Body of pancreas (tissue), 4 donors: ENCODE measurements at regions not wholly inside any gene's neighbourhood (a gene's known extent, or its start where the extent isn't known, plus 50 kb on each side); places are given as distances from the start of the nearest gene placed in this dataset.

Experiments used
- ATAC-seq: fragments of 150-250 bp; one replicate; pipeline ENCODE4 v1.9.1; 2016
- DNase-seq, 4 donors: peaks; one replicate each; pipeline ENCODE4 v3.0.0-alpha.2; 2019
- H3K27ac ChIP-seq, 4 donors: fragments of 200-600 bp; sonication (generic); 1 replicate in 3 of 4; 2 replicates in 1 of 4; pipeline versions ENCODE4 v1.5.1 to v1.6.1; 2016 to 2019; ENCODE audit warnings: mild to moderate bottlenecking in 1 of 4, mixed read lengths in 1 of 4, moderate library complexity in 1 of 4
- H3K27me3 ChIP-seq, 2 donors: fragments of 200-600 bp; sonication (generic); one replicate each; pipeline ENCODE4 v1.6.0; 2016; ENCODE audit warnings: mild to moderate bottlenecking in 1 of 2
- H3K36me3 ChIP-seq, 2 donors: fragments of 200-600 bp; sonication (generic); replicated peaks in 1 of 2; 2 replicates each; pipeline ENCODE4 v1.5.1; 2016; ENCODE audit warnings: low read depth in 2 of 2; ENCODE audit not compliant: insufficient read depth in 1 of 2
- H3K4me1 ChIP-seq: fragments of 200-600 bp; sonication (generic); one replicate; pipeline ENCODE4 v1.6.0; 2016
- H3K4me3 ChIP-seq, 2 donors: fragments of 200-600 bp; sonication (generic); 1 replicate in 1 of 2; 2 replicates in 1 of 2; pipeline ENCODE4 v1.5.1; 2016 to 2019
- H3K9me3 ChIP-seq, 3 donors: fragments of 200-600 bp; sonication (generic); 1 replicate in 2 of 3; 2 replicates in 1 of 3; pipeline ENCODE4 v1.5.1; 2016
- POLR2A ChIP-seq, 3 donors: fragments of 450-650 bp; IDR thresholded peaks; one replicate each; pipeline ENCODE4 v1.6.1; 2016; ENCODE audit warnings: antibody characterized with exemption in 3 of 3, mild to moderate bottlenecking in 2 of 3
- WGBS, 2 donors: methylation state at CpG; one replicate each; pipeline ENCODE4 v1.1.5; 2017; 5-methylcytosine and 5-hydroxymethylcytosine counted together
- intact Hi-C: fragments of 100-400 bp; cut with DNase I; formaldehyde crosslinking; loops from one replicate; pipeline ENCODE4 v1.15.1; 2023
- TF ChIP-seq, protein P1 (sequence below), 7 experiments: fragments of 450-650 bp in 4 of 7; fragments of 200-600 bp in 3 of 7; sonication (generic) in 3 of 7; IDR thresholded peaks; one replicate each; pipeline ENCODE4 v1.5.1; 2016 to 2019; ENCODE audit warnings: antibody characterized with exemption in 7 of 7

DNA sequence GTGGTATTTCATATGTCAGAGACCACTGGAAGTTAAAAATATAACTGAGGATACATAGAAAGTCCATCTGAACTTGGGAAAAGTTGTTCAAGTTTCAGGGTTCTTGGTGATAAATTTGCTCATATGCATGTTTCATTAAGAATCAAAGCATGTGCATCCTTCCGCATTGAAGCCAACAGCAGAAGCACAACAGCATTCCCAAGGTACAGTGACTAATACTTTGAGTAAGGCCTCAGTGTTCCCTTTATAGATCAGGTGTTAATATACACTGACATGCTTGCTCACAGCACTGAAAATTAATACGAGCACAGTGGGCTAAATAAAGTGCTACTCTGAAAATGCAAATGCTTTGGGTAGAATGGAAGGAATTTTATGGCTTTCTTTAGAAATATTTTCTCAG is 691.1 kb downstream of the METTL15 start:
- Histone ChIP-seq H3K27ac (no peak overlapping the region), H3K27me3 (no peaks in the 10 kb centered on the region), H3K36me3 (no peaks in the 10 kb centered on the region), H3K9me3 (no peaks in the 10 kb centered on the region), H3K4me3 (no peak overlapping the region), H3K4me1 (no peaks in the 10 kb centered on the region)
- TF ChIP-seq, protein P1, sequence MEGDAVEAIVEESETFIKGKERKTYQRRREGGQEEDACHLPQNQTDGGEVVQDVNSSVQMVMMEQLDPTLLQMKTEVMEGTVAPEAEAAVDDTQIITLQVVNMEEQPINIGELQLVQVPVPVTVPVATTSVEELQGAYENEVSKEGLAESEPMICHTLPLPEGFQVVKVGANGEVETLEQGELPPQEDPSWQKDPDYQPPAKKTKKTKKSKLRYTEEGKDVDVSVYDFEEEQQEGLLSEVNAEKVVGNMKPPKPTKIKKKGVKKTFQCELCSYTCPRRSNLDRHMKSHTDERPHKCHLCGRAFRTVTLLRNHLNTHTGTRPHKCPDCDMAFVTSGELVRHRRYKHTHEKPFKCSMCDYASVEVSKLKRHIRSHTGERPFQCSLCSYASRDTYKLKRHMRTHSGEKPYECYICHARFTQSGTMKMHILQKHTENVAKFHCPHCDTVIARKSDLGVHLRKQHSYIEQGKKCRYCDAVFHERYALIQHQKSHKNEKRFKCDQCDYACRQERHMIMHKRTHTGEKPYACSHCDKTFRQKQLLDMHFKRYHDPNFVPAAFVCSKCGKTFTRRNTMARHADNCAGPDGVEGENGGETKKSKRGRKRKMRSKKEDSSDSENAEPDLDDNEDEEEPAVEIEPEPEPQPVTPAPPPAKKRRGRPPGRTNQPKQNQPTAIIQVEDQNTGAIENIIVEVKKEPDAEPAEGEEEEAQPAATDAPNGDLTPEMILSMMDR (IDR thresholded peaks at IDR 0.05) = no peak
- no peak for TF ChIP-seq POLR2A (IDR thresholded peaks at IDR 0.05)
- no peak for DNase-seq
- 74 to 75% methylated on average over 2 of the region's 2 CpGs for WGBS, 2 donors
- ATAC-seq = no peak
- intact Hi-C loops = no loop called here

DNA sequence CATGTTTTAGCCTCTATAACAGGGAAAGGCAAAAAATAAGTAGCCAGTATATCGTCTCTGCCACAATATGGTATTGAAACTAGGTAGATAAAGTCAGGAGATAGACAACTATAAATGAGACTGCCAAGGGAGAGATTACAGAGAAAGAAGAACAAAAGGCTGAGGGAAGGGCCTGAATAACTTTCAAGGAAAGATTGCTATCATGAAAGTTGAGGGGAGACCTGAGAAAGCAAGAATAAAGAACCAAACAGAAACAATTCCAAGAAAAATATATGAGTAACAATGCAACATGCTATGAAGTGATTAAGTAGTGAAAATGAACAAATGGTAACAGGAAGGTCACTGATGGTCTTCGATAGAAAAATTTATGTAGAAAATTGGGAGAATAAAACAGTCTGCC is 690.1 kb downstream of the METTL15 start:
- ATAC-seq = no peak
- Histone ChIP-seq H3K9me3 (no peaks in the 10 kb centered on the region), H3K4me3 (no peak overlapping the region), H3K4me1 (no peaks in the 10 kb centered on the region), H3K27ac (no peak overlapping the region), H3K36me3 (no peaks in the 10 kb centered on the region), H3K27me3 (no peaks in the 10 kb centered on the region)
- no peak for DNase-seq
- intact Hi-C loops = no loop called here
- 65 to 75% methylated on average over 2 of the region's 2 CpGs for WGBS, 2 donors
- TF ChIP-seq POLR2A (IDR thresholded peaks at IDR 0.05) = no peak
- TF ChIP-seq, protein P1 (IDR thresholded peaks at IDR 0.05) = no peak

DNA sequence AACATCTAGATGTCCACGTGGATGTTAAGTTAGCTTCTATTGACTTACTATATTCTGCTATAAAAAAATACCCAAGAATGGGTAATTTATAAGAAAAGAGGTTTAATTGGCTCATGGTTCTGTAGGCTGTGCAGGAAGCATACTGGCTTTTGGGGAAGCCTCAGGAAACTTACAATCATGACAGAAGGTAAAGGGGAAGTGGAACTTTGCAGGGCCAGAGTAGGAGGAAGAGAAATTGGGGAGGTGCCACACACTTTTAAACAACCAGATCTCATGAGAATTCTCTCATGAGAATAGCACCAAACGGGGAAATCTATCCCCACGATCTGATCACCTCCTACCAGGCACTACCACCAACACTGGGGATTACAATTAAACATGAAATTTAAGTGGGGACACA is 689.3 kb downstream of the METTL15 start:
- 49 to 54% methylated on average over 3 of the region's 3 CpGs for WGBS, 2 donors
- DNase-seq (no peak), ATAC-seq (no peak)
- intact Hi-C loops = no loop called here
- no peaks in the 10 kb centered on the region for H3K36me3 ChIP-seq
- H3K4me3 ChIP-seq = no peak overlapping the region
- H3K27ac ChIP-seq = no peak overlapping the region
- H3K9me3 ChIP-seq = no peaks in the 10 kb centered on the region
- TF ChIP-seq POLR2A (IDR thresholded peaks at IDR 0.05) = no peak
- TF ChIP-seq, protein P1 (IDR thresholded peaks at IDR 0.05) = no peak
- H3K4me1 ChIP-seq = no peaks in the 10 kb centered on the region
- H3K27me3 ChIP-seq = no peaks in the 10 kb centered on the region

DNA sequence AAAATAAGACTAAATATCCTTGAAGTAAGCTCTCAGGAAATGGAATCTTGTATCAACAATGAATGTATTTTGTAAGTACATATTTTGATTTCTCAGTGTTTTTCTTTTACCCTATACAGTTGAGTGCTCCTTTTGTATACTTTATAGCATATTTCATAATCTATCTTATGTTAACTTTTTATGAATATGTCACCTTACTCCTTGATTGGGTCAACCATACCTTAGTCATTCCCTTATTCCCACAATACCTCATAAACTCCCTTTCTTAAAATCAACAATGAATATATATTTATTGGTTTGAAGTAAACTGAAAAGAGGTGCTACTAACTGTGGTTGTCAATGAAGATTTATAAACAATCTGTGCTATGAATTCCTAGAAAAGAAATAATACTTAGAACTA is 686.2 kb downstream of the METTL15 start:
- Histone ChIP-seq H3K36me3 (no peaks in the 10 kb centered on the region), H3K27me3 (no peaks in the 10 kb centered on the region), H3K4me3 (no peak overlapping the region), H3K9me3 (no peaks in the 10 kb centered on the region), H3K4me1 (no peaks in the 10 kb centered on the region), H3K27ac (no peak overlapping the region)
- intact Hi-C loops = no loop called here
- DNase-seq (no peak), ATAC-seq (no peak)
- TF ChIP-seq, protein P1 (IDR thresholded peaks at IDR 0.05) = no peak
- no peak for TF ChIP-seq POLR2A (IDR thresholded peaks at IDR 0.05)

DNA sequence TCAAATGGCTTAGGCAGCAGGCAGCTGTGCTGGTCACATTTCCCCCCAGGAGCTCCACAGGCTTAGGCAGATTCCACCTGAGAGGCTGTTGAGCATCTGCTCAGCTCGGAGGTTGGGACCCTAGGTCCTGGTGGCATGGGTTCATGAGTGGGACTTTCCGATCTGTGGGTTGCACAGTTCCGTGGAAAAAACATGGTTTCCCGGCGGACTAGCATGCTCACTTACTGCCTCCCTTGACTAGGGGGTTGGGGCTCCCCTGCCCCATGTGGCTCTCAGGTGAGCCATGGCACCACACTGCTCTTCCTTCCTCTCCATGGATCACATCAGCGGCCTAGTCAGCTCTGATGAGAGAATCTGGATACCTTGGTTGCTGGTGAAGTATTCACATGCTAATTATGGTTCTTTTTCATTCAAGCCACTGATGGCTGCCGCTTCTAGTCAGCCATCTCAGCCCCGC is 685.1 kb downstream of the METTL15 start:
- no peaks in the 10 kb centered on the region for H3K4me1 ChIP-seq
- intact Hi-C loops = no loop called here
- ATAC-seq = no peak
- 78 to 83% methylated on average over 7 to 8 of the region's 8 CpGs for WGBS, 2 donors
- no peaks in the 10 kb centered on the region for H3K27me3 ChIP-seq
- no peaks in the 10 kb centered on the region for H3K36me3 ChIP-seq
- TF ChIP-seq POLR2A (IDR thresholded peaks at IDR 0.05) = no peak
- TF ChIP-seq, protein P1 (IDR thresholded peaks at IDR 0.05) = no peak
- DNase-seq = no peak
- H3K9me3 ChIP-seq = no peaks in the 10 kb centered on the region
- H3K4me3 ChIP-seq = no peak overlapping the region
- H3K27ac ChIP-seq = no peak overlapping the region
